ENCODE measurements at regions not wholly inside any gene's neighbourhood (a gene's known extent, or its start where the extent isn't known, plus 50 kb on each side); places are given as distances from the start of the nearest gene placed in this dataset.
A peak's percentile ranks its signal among the peaks of the same experiment; 100 is the strongest.
"Not testable (repeated sequence)": the region's sequence is repeated elsewhere in the genome, so short reads cannot be mapped to it uniquely, and the experiment has no call there.

GRCh38 chr1:220448217-220448616 lies 79.7 kb upstream of the MARK1 start (continued):
- TF ChIP-seq USF1 (IDR thresholded peaks at IDR 0.05; ENCODE audit: borderline replicate concordance, extremely low read length, insufficient read depth, low read depth, low read length) (peak; percentile 37), NFYB (IDR thresholded peaks at IDR 0.05; ENCODE audit: insufficient read depth, low read depth, low read length) (peak; percentile 37; the same call in 1 of the 2 replicates), RB1 (IDR thresholded peaks at IDR 0.05; ENCODE audit: borderline replicate concordance) (no peak)

DNA sequence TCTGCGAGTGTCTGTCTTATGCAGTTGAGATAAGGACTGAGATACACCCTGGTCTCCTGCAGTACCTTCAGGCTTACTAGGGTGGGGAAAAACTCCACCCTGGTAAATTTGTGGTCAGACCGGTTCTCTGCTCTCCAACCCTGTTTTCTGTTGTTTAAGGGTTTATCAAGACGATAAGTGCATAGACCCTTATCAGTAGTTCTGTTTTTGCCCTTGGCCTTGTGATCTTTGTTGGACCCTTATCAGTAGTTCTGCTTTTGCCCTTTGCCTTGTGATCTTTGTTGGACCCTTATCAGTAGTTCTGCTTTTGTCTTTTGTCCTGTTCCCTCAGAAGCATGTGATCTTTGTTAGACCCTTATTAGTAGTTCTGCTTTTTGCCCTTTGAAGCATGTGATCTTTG lies 83.3 kb upstream of the MARK1 start:
- CTCF ChIA-PET; intact Hi-C loops (cut with micrococcal nuclease; ENCODE audit: unreplicated experiment); H3K9me3 ChIP-seq (replicated peaks; ENCODE audit: control insufficient read depth, insufficient read depth, low read length); BruUV-seq (replicated peaks); ATAC-seq; H2AFZ ChIP-seq (ENCODE audit: control insufficient read depth, low read depth, low read length); in situ Hi-C loops (cut with MboI); DNase-seq (ENCODE audit: low read depth, low spot score); H3K27ac ChIP-seq (ENCODE audit: control insufficient read depth, insufficient read depth); FAIRE-seq; H3K79me2 ChIP-seq (ENCODE audit: control insufficient read depth, insufficient read depth, low read length); H3K4me3 ChIP-seq; H3K4me2 ChIP-seq (ENCODE audit: control insufficient read depth, insufficient read depth); H3K4me1 ChIP-seq (ENCODE audit: control insufficient read depth, insufficient read depth, low read length); H4K20me1 ChIP-seq (ENCODE audit: control insufficient read depth, insufficient read depth); H3K9ac ChIP-seq (ENCODE audit: control insufficient read depth, insufficient read depth, low read length); POLR2A ChIA-PET; SMC1A ChIA-PET (ENCODE audit: uncharacterized antibody, unreplicated experiment); RAD21 ChIA-PET (ENCODE audit: unreplicated experiment); H3K36me3 ChIP-seq (ENCODE audit: control insufficient read depth in 2 of 2, insufficient read depth in 2 of 2, low read length in 1 of 2); H3K27me3 ChIP-seq (replicated peaks in 1 of 2; ENCODE audit: control insufficient read depth in 2 of 2, insufficient read depth in 2 of 2, low read length in 1 of 2): not testable (repeated sequence)
- WGBS (ENCODE audit: insufficient coverage, insufficient replicate concordance, low lambda C conversion rate, missing lambda C conversion rate) = 22% methylated on average over 3 of the region's 3 CpGs

DNA sequence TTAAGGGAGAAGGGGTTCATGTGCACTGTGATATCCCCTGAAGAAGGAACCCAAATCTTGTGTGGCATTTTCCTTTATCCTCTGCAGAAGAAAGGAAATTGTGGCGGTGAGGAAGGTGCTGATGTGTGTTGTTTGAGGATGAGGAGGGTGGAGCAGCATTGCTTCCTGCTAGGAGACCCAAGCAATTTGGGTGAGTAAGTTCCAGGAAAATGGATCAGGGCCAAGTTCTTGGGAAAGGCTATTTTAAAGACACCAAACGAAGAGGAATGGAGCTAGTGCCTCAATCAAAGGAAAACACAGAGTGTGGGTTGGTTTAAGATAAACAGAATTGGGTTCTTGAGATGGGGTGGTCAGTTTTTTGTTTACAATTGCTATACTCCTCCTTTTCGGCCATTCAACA lies 86.7 kb upstream of the MARK1 start:
- in situ Hi-C loops (cut with MboI) = no loop called here
- no peak overlapping the region for H3K4me2 ChIP-seq (ENCODE audit: control insufficient read depth, insufficient read depth)
- 0% methylated on average over 3 of the region's 3 CpGs for WGBS (ENCODE audit: insufficient coverage, insufficient replicate concordance, low lambda C conversion rate, missing lambda C conversion rate)
- no peak for TF ChIP-seq CHD4 (IDR thresholded peaks at IDR 0.05)
- no peak for TF ChIP-seq LARP7 (IDR thresholded peaks at IDR 0.05)
- no peak for TF ChIP-seq POLR2A (IDR thresholded peaks at IDR 0.05; ENCODE audit: low read depth, low read length)
- TF ChIP-seq CUX1 (IDR thresholded peaks at IDR 0.05; ENCODE audit: insufficient replicate concordance, low read depth, low read length) = no peak
- TF ChIP-seq RBBP5 (conservative IDR thresholded peaks at IDR 0.05) = no peak
- no peak for TF ChIP-seq KDM1A (IDR thresholded peaks at IDR 0.05; ENCODE audit: borderline replicate concordance)
- TF ChIP-seq, protein P1, sequence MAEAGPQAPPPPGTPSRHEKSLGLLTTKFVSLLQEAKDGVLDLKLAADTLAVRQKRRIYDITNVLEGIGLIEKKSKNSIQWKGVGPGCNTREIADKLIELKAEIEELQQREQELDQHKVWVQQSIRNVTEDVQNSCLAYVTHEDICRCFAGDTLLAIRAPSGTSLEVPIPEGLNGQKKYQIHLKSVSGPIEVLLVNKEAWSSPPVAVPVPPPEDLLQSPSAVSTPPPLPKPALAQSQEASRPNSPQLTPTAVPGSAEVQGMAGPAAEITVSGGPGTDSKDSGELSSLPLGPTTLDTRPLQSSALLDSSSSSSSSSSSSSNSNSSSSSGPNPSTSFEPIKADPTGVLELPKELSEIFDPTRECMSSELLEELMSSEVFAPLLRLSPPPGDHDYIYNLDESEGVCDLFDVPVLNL (IDR thresholded peaks at IDR 0.05; ENCODE audit: low read depth, low read length) = no peak
- no peak for TF ChIP-seq GATAD2B (conservative IDR thresholded peaks at IDR 0.05; ENCODE audit: low read depth)

More for the DNA sequence above, 86.7 kb upstream of the MARK1 start:
- Histone ChIP-seq H2AFZ (ENCODE audit: control insufficient read depth, low read depth, low read length) (no peak overlapping the region), H3K27ac (ENCODE audit: control insufficient read depth, insufficient read depth) (no peak overlapping the region), H3K79me2 (ENCODE audit: control insufficient read depth, insufficient read depth, low read length) (no peaks in the 10 kb centered on the region), H3K4me1 (ENCODE audit: control insufficient read depth, insufficient read depth, low read length) (no peaks in the 10 kb centered on the region), H4K20me1 (ENCODE audit: control insufficient read depth, insufficient read depth) (no peaks in the 10 kb centered on the region; the same call in 1 of the 2 replicates), H3K9me3 (replicated peaks; ENCODE audit: control insufficient read depth, insufficient read depth, low read length) (no peaks in the 10 kb centered on the region), H3K9ac (ENCODE audit: control insufficient read depth, insufficient read depth, low read length) (no peak overlapping the region), H3K4me3 (no peak overlapping the region), H3K36me3 (ENCODE audit: control insufficient read depth in 2 of 2, insufficient read depth in 2 of 2, low read length in 1 of 2) (no peaks in the 10 kb centered on the region), H3K27me3 (replicated peaks in 1 of 2; ENCODE audit: control insufficient read depth in 2 of 2, insufficient read depth in 2 of 2, low read length in 1 of 2) (no peaks in the 10 kb centered on the region; a peak in 1 of 4 replicates)
- RAD21 ChIA-PET (ENCODE audit: unreplicated experiment) = no interaction called here
- BruUV-seq (replicated peaks) = no TSS peak
- SMC1A ChIA-PET (ENCODE audit: uncharacterized antibody, unreplicated experiment) = no interaction called here
- no peak for ATAC-seq
- CTCF ChIA-PET = no interaction called here
- intact Hi-C loops (cut with micrococcal nuclease; ENCODE audit: unreplicated experiment) = no loop called here
- no peak for FAIRE-seq
- POLR2A ChIA-PET = no interaction called here
- no peak for DNase-seq (ENCODE audit: low read depth, low spot score)
